ENCODE measurements at regions not wholly inside any gene's neighbourhood (a gene's known extent, or its start where the extent isn't known, plus 50 kb on each side); places are given as distances from the start of the nearest gene placed in this dataset.
"Not testable (repeated sequence)": the region's sequence is repeated elsewhere in the genome, so short reads cannot be mapped to it uniquely, and the experiment has no call there.

- DNase-seq, result no peak
Measured at GRCh38 chr11:39668640-39669039, 1790.8 kb downstream of the LRRC4C start.

GRCh38 chr11:39664023-39664422 lies 1795.4 kb downstream of the LRRC4C start:
- DNase-seq, result no peak

GRCh38 chr11:39661890-39662289 lies 1797.6 kb downstream of the LRRC4C start:
- no peak for DNase-seq

- no peak for DNase-seq
Measured at GRCh38 chr11:39651857-39652461, 1807.5 kb downstream of the LRRC4C start.

GRCh38 chr11:39641751-39642150 lies 1817.7 kb downstream of the LRRC4C start:
- no peak for DNase-seq

GRCh38 chr11:39630365-39630764 lies 1829.1 kb downstream of the LRRC4C start:
- no peak for DNase-seq

GRCh38 chr11:39628311-39628710 lies 1831.1 kb downstream of the LRRC4C start:
- no peak for DNase-seq

- DNase-seq, result not testable (repeated sequence)
Measured at GRCh38 chr11:39620309-39620708, 1839.1 kb downstream of the LRRC4C start.

GRCh38 chr11:39617971-39618370 lies 1841.5 kb downstream of the LRRC4C start:
- DNase-seq, result no peak

GRCh38 chr11:39589391-39589790 lies 1870.1 kb downstream of the LRRC4C start:
- no peak for DNase-seq

GRCh38 chr11:39586036-39586435 lies 1873.4 kb downstream of the LRRC4C start:
- no peak for DNase-seq

- DNase-seq, result no peak
Measured at GRCh38 chr11:39571081-39571480, 1888.4 kb downstream of the LRRC4C start.

GRCh38 chr11:39570526-39570925 lies 1888.9 kb downstream of the LRRC4C start:
- DNase-seq, result no peak

- no peak for DNase-seq
Measured at GRCh38 chr11:39569789-39570188, 1889.7 kb downstream of the LRRC4C start.

GRCh38 chr11:39542460-39542859 lies 1917.0 kb downstream of the LRRC4C start:
- DNase-seq, result peak; percentile 3

- DNase-seq, result no peak
Measured at GRCh38 chr11:39541945-39542351, 1917.5 kb downstream of the LRRC4C start.

GRCh38 chr11:39536323-39536722 lies 1923.1 kb downstream of the LRRC4C start:
- not testable (repeated sequence) for DNase-seq
